ENCODE measurements at regions not wholly inside any gene's neighbourhood (a gene's known extent, or its start where the extent isn't known, plus 50 kb on each side); places are given as distances from the start of the nearest gene placed in this dataset.

GRCh38 chr12:92255741-92256140, 110.1 kb upstream of the BTG1 start:
- no peak for TF ChIP-seq EZH2 (IDR thresholded peaks at IDR 0.05; ENCODE audit: low read length, unreplicated experiment)
- no peak for TF ChIP-seq CTCF (conservative IDR thresholded peaks at IDR 0.05; ENCODE audit: low read depth, low read length)
